Bone marrow (tissue), 2 donors: ENCODE measurements at regions not wholly inside any gene's neighbourhood (a gene's known extent, or its start where the extent isn't known, plus 50 kb on each side); places are given as distances from the start of the nearest gene placed in this dataset.

Experiments used
- DNase-seq, 2 donors: peaks; one replicate each; lab custom pipeline; 2025; lab: John Stamatoyannopoulos, UW

GRCh38 chr1:2933431-2934155, 87.7 kb upstream of the ACTRT2 start:
- no peak for DNase-seq

GRCh38 chr1:2934156-2934540, 87.1 kb upstream of the ACTRT2 start:
- DNase-seq: no peak

GRCh38 chr1:2934642-2935081, 86.6 kb upstream of the ACTRT2 start:
- no peak for DNase-seq

GRCh38 chr1:2935184-2935583, 86.1 kb upstream of the ACTRT2 start:
- no peak for DNase-seq

- no peak for DNase-seq
Observed at GRCh38 chr1:2935751-2936390, 85.4 kb upstream of the ACTRT2 start.

- no peak for DNase-seq
Observed at GRCh38 chr1:2936559-2937515, 84.4 kb upstream of the ACTRT2 start.

- DNase-seq: no peak
Observed at GRCh38 chr1:2937805-2938204, 83.5 kb upstream of the ACTRT2 start.

GRCh38 chr1:2939041-2939552, 82.2 kb upstream of the ACTRT2 start:
- no peak for DNase-seq

GRCh38 chr1:2940178-2940577, 81.1 kb upstream of the ACTRT2 start:
- DNase-seq: no peak

GRCh38 chr1:2941040-2941439, 80.2 kb upstream of the ACTRT2 start:
- DNase-seq: no peak

GRCh38 chr1:2941907-2942306, 79.4 kb upstream of the ACTRT2 start:
- DNase-seq: no peak

- no peak for DNase-seq
Observed at GRCh38 chr1:2942410-2942809, 78.9 kb upstream of the ACTRT2 start.

- DNase-seq: no peak
Observed at GRCh38 chr1:2943686-2944260, 77.5 kb upstream of the ACTRT2 start.

GRCh38 chr1:2944705-2945104, 76.6 kb upstream of the ACTRT2 start:
- no peak for DNase-seq

GRCh38 chr1:2945821-2946231, 75.4 kb upstream of the ACTRT2 start:
- DNase-seq: no peak

GRCh38 chr1:2946291-2946690, 75.0 kb upstream of the ACTRT2 start:
- DNase-seq: no peak

- DNase-seq: no peak
Observed at GRCh38 chr1:2946999-2947690, 74.1 kb upstream of the ACTRT2 start.

GRCh38 chr1:2948001-2948750, 73.1 kb upstream of the ACTRT2 start:
- no peak for DNase-seq

- no peak for DNase-seq
Observed at GRCh38 chr1:2948751-2949680, 72.3 kb upstream of the ACTRT2 start.
